PC-3 (cell line): ENCODE measurements at regions not wholly inside any gene's neighbourhood (a gene's known extent, or its start where the extent isn't known, plus 50 kb on each side); places are given as distances from the start of the nearest gene placed in this dataset.

ENCODE experiments used
- ATAC-seq: fragments of 200-7000 bp; cut with Tn5 transposase; 2 replicates; pipeline ENCODE4 v1.9.1; 2020; ENCODE audit warnings: mild to moderate bottlenecking, moderate library complexity
- BruUV-seq: library from RNA; stranded (reverse); fragments of 400-500 nt; replicated peaks from 2 replicates; lab custom pipeline; 2021; lab: Mats Ljungman, UMichigan
- CTCF ChIA-PET: fragments of 300-600 bp; sonication (Branson Sonifier 250); formaldehyde crosslinking; loops from one replicate; lab custom pipeline; 2022; ENCODE audit warnings: antibody characterized with exemption; lab: Charles Lee
- POLR2A ChIA-PET: fragments of 300-600 bp; sonication (Branson Sonifier 250); formaldehyde crosslinking; loops from one replicate; lab custom pipeline; 2022; ENCODE audit warnings: antibody characterized with exemption; ENCODE audit not compliant: unreplicated experiment; lab: Charles Lee
- DNase-seq: peaks from one replicate; pipeline ENCODE4 v3.0.0-alpha.2; 2015
- H2AFZ ChIP-seq: fragments of 300-600 bp; sonication (generic); 2 replicates; pipeline ENCODE4 v1.6.0; 2016; ENCODE audit warnings: antibody characterized with exemption, low read length
- H3F3A ChIP-seq: fragments of 300-600 bp; sonication (generic); one replicate; pipeline ENCODE4 v1.6.0; 2017; ENCODE audit warnings: antibody characterized with exemption, low read length, control low read depth, mild to moderate bottlenecking; ENCODE audit not compliant: unreplicated experiment
- H3K27ac ChIP-seq: fragments of 300-600 bp; sonication (generic); 2 replicates; pipeline ENCODE4 v1.5.1; 2016; ENCODE audit warnings: mild to moderate bottlenecking, low read length
- H3K27me3 ChIP-seq: fragments of 300-600 bp; sonication (generic); 2 replicates; pipeline ENCODE4 v1.6.1; 2016; ENCODE audit warnings: low read length, mixed read lengths
- H3K36me3 ChIP-seq: fragments of 300-600 bp; sonication (generic); 2 replicates; pipeline ENCODE4 v1.6.1; 2016; ENCODE audit warnings: low read depth, mixed run types, low read length, mixed read lengths
- H3K4me1 ChIP-seq: fragments of 300-600 bp; sonication (generic); 2 replicates; pipeline ENCODE4 v1.5.1; 2016; ENCODE audit warnings: low read length; ENCODE audit not compliant: insufficient read depth
- H3K4me2 ChIP-seq: fragments of 300-600 bp; sonication (generic); 2 replicates; pipeline ENCODE4 v1.6.0; 2016; ENCODE audit warnings: low read length
- H3K4me3 ChIP-seq: fragments of 300-600 bp; sonication (generic); 2 replicates; pipeline ENCODE4 v1.5.1; 2016; ENCODE audit warnings: mild to moderate bottlenecking, low read length, mixed read lengths
- H3K79me2 ChIP-seq: fragments of 300-600 bp; sonication (generic); 2 replicates; pipeline ENCODE4 v1.6.1; 2017; ENCODE audit warnings: low read length, mixed read lengths
- H3K9ac ChIP-seq: fragments of 300-600 bp; sonication (generic); 2 replicates; pipeline ENCODE4 v1.6.0; 2016; ENCODE audit warnings: mild to moderate bottlenecking, low read length
- H3K9me2 ChIP-seq: fragments of 300-600 bp; sonication (generic); replicated peaks from 2 replicates; pipeline ENCODE4 v1.6.1; 2016; ENCODE audit warnings: mixed run types, low read length, mixed read lengths
- H3K9me3 ChIP-seq: fragments of 300-600 bp; sonication (generic); 2 replicates; pipeline ENCODE4 v1.6.1; 2016; ENCODE audit warnings: low read length, mixed read lengths
- H4K20me1 ChIP-seq: fragments of 300-600 bp; sonication (generic); 2 replicates; pipeline ENCODE4 v1.6.1; 2016; ENCODE audit warnings: low read length, mixed read lengths
- CTCF ChIP-seq: fragments of 300-600 bp; sonication (generic); conservative IDR thresholded peaks from 2 replicates; pipeline ENCODE4 v1.5.1; 2017; ENCODE audit warnings: antibody characterized with exemption, low read depth, mild to moderate bottlenecking, low read length
- EZH2 ChIP-seq: fragments of 300-600 bp; sonication (generic); IDR thresholded peaks from one replicate; pipeline ENCODE4 v1.6.1; 2017; ENCODE audit warnings: antibody characterized with exemption, mild to moderate bottlenecking, low read length; ENCODE audit not compliant: unreplicated experiment
- EZH2phosphoT487 ChIP-seq: fragments of 300-600 bp; sonication (generic); IDR thresholded peaks from 2 replicates; pipeline ENCODE4 v1.6.1; 2018; ENCODE audit warnings: mild to moderate bottlenecking, antibody characterized with exemption, low read length, borderline replicate concordance
- intact Hi-C: fragments of 100-400 bp; cut with micrococcal nuclease; formaldehyde crosslinking; loops from 2 replicates; pipeline ENCODE4 v1.9.0; 2023

GRCh38 chr2:13714466-13714865 lies 918.1 kb upstream of the LRATD1 start:
- H3K4me1 ChIP-seq: no peaks in the 10 kb centered on the region
- ATAC-seq: no peak
- no peaks in the 10 kb centered on the region for H3K27me3 ChIP-seq
- DNase-seq: no peak
- ChIA-PET POLR2A (no interaction called here), CTCF (no interaction called here)
- no peak overlapping the region for H2AFZ ChIP-seq
- intact Hi-C loops: no loop called here
- BruUV-seq: no TSS peak
- H3K4me3 ChIP-seq: no peak overlapping the region
- TF ChIP-seq EZH2phosphoT487 (no peak), CTCF (no peak)
- H3K9me2 ChIP-seq: no peaks in the 10 kb centered on the region
- no peak overlapping the region for H3K27ac ChIP-seq
- H3K79me2 ChIP-seq: no peaks in the 10 kb centered on the region
- H3K36me3 ChIP-seq: no peaks in the 10 kb centered on the region
- H3K4me2 ChIP-seq: no peak overlapping the region
- H3F3A ChIP-seq: no peaks in the 10 kb centered on the region
- H4K20me1 ChIP-seq: no peaks in the 10 kb centered on the region
- no peak overlapping the region for H3K9ac ChIP-seq
- no peaks in the 10 kb centered on the region for H3K9me3 ChIP-seq

DNA sequence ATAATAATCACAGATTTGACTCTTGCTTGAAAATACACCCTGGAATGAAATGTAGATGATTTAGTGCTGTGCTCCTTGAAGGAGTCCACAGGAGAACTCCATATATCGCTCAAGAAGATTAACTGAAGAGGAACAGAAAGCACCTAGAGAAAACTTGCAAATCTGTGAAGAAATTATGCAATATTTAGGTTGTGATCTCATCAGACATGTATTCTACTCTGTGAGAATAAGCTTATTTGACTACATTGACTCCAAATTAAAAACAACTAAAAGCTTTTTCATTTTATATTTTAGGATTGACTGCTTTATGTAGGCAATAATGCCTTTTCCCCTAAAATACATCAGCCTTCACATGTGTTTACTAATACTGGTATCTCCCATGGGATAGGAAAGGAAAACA lies 906.6 kb upstream of the LRATD1 start:
- Histone ChIP-seq H3K4me2 (no peak overlapping the region), H3K27me3 (no peaks in the 10 kb centered on the region), H3F3A (no peaks in the 10 kb centered on the region), H3K79me2 (no peaks in the 10 kb centered on the region), H2AFZ (no peak overlapping the region), H3K36me3 (no peaks in the 10 kb centered on the region), H3K27ac (no peak overlapping the region), H3K4me3 (no peak overlapping the region), H3K9me3 (no peaks in the 10 kb centered on the region), H3K9ac (no peak overlapping the region), H3K9me2 (no peaks in the 10 kb centered on the region), H4K20me1 (no peaks in the 10 kb centered on the region), H3K4me1 (no peaks in the 10 kb centered on the region)
- DNase-seq (no peak), ATAC-seq (no peak)
- intact Hi-C loops: no loop called here
- ChIA-PET CTCF (no interaction called here), POLR2A (no interaction called here)
- no TSS peak for BruUV-seq
- TF ChIP-seq CTCF: no peak
- TF ChIP-seq EZH2phosphoT487: no peak
- TF ChIP-seq EZH2: no peak

DNA sequence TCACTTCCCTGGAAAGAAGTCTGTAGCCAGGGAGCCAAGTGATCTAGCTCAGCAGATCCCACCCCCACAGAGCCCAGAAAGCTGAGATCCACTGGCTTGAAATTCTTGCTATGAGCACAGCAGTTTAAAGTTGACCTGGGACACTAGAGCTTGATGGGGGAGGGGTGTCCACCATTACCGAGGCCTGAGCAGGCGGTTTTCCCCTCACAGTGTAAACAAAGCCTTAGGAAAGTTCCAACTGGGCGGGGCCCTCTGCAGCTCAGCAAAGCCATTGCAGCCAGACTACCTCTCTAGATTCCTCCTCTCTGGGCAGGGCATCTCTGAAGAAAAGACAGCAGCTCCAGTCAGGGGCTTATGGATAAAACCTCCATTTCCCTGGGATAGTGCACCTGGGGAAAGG lies 887.2 kb upstream of the LRATD1 start:
- intact Hi-C loops: no loop called here
- Histone ChIP-seq H3K27ac (no peak overlapping the region), H3K36me3 (no peaks in the 10 kb centered on the region), H3K9ac (no peak overlapping the region), H3K4me2 (peak overlapping the region; percentile 28; the same call in 1 of the 2 replicates), H3K27me3 (no peaks in the 10 kb centered on the region), H3F3A (no peaks in the 10 kb centered on the region), H3K9me3 (no peaks in the 10 kb centered on the region), H3K79me2 (no peaks in the 10 kb centered on the region), H3K4me3 (no peak overlapping the region), H3K4me1 (peaks cover 6% of the 10 kb centered on the region; the same call in 1 of the 2 replicates), H2AFZ (peak overlapping the region; percentile 50; the same call in 1 of the 2 replicates), H4K20me1 (no peaks in the 10 kb centered on the region), H3K9me2 (no peaks in the 10 kb centered on the region)
- DNase-seq (peak; percentile 47), ATAC-seq (peak; percentile 45; the same call in 1 of the 2 replicates)
- BruUV-seq: no TSS peak
- ChIA-PET POLR2A (no interaction called here), CTCF (no interaction called here)
- TF ChIP-seq CTCF (no peak; the same call in 1 of the 2 replicates), EZH2phosphoT487 (no peak), EZH2 (no peak)
